Spleen (tissue), 7 donors: ENCODE measurements at regions not wholly inside any gene's neighbourhood (a gene's known extent, or its start where the extent isn't known, plus 50 kb on each side); places are given as distances from the start of the nearest gene placed in this dataset.

ENCODE experiments used
- CTCF ChIP-seq, 11 experiments: fragments of 200-600 bp in 7 of 11; fragments of 450-650 bp in 4 of 11; sonication (generic) in 4 of 11; IDR thresholded peaks in 8 of 11; conservative IDR thresholded peaks in 3 of 11; 1 replicate in 7 of 11; 2 replicates in 4 of 11; pipeline versions ENCODE4 v1.4.0 to v1.8.0; 2016 to 2021; ENCODE audit warnings: antibody characterized with exemption in 11 of 11, inconsistent platforms in 4 of 11, mild to moderate bottlenecking in 1 of 11
- POLR2A ChIP-seq, 3 donors: fragments of 450-650 bp; IDR thresholded peaks; one replicate each; pipeline ENCODE4 v1.5.1; 2017; ENCODE audit warnings: antibody characterized with exemption in 3 of 3, mild to moderate bottlenecking in 1 of 3
- donor health status: DM: no; HTN: no; CAD: no; lungs with moderate emphysema.
- donor health status: DM: no; HTN: no; CAD: no.
- donor health status: DM: no; HTN: no; CAD: no.

GRCh38 chr11:70851907-70852306 lies 400.5 kb downstream of the SHANK2 start:
- no peak for TF ChIP-seq CTCF (IDR thresholded peaks at IDR 0.05 in 8 of 11, conservative IDR thresholded peaks at IDR 0.05 in 3 of 11)
- no peak for TF ChIP-seq POLR2A (IDR thresholded peaks at IDR 0.05)
